ENCODE measurements at regions not wholly inside any gene's neighbourhood (a gene's known extent, or its start where the extent isn't known, plus 50 kb on each side); places are given as distances from the start of the nearest gene placed in this dataset.

DNA sequence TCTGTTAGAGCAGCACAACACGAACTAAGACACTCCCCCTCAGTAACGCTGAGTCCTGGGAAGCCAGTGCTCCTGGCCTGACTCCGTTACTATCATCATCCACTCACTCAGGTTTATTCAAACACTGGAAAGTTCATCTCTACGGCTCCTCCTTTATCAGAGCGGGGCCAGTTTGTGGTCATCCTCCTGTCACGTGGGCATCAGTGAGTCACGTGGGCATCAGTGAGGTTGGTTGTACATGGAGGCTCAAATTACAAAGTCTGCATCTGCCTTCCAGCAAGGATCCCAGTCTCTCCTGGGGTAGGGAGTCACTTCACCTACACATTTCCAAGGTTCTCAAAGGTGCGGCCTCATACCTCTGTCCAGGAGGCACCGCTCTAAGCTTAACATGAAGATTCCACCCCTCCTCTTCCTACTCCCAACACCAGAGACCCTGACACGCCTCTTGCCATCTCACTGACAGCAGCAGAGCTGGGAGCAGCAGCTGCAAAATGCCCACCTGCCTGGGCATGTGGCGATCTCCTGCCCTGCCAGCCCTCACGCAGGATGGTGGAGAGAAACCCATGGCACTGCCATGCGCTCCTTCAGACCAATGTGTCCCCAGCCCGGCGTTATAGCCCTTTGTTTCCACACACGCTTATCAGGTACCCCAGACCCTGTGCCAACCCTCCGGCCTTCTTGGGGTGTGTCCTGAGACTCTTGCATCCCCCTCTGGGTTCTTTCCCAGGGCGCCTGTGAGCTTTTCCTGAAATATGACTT lies 99.2 kb upstream of the PTPRM start:
- DNase-seq = peak; percentile 61
- no peaks in the 10 kb centered on the region for H3K79me2 ChIP-seq (ENCODE audit: low read length)
- H3K9me3 ChIP-seq (ENCODE audit: low read length) = no peaks in the 10 kb centered on the region
- H3K27me3 ChIP-seq (ENCODE audit: low read length) = peaks cover 21% of the 10 kb centered on the region
- no peaks in the 10 kb centered on the region for H3K36me3 ChIP-seq (ENCODE audit: low read depth, low read length)
- H3K27ac ChIP-seq (ENCODE audit: low read length) = no peak overlapping the region
- TF ChIP-seq EZH2 (IDR thresholded peaks at IDR 0.05; ENCODE audit: low read length, unreplicated experiment) = no peak
- TF ChIP-seq, protein P1, sequence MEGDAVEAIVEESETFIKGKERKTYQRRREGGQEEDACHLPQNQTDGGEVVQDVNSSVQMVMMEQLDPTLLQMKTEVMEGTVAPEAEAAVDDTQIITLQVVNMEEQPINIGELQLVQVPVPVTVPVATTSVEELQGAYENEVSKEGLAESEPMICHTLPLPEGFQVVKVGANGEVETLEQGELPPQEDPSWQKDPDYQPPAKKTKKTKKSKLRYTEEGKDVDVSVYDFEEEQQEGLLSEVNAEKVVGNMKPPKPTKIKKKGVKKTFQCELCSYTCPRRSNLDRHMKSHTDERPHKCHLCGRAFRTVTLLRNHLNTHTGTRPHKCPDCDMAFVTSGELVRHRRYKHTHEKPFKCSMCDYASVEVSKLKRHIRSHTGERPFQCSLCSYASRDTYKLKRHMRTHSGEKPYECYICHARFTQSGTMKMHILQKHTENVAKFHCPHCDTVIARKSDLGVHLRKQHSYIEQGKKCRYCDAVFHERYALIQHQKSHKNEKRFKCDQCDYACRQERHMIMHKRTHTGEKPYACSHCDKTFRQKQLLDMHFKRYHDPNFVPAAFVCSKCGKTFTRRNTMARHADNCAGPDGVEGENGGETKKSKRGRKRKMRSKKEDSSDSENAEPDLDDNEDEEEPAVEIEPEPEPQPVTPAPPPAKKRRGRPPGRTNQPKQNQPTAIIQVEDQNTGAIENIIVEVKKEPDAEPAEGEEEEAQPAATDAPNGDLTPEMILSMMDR (conservative IDR thresholded peaks at IDR 0.05; ENCODE audit: low read depth, low read length) = no peak
- TF ChIP-seq EZH2phosphoT487 (IDR thresholded peaks at IDR 0.05; ENCODE audit: borderline replicate concordance, low read length) = no peak
- no TSS peak for BruUV-seq (replicated peaks)
- H3K9me2 ChIP-seq (replicated peaks; ENCODE audit: low read length) = no peaks in the 10 kb centered on the region
- H3K4me2 ChIP-seq (ENCODE audit: low read length) = no peak overlapping the region
- H4K20me1 ChIP-seq (ENCODE audit: low read length) = no peaks in the 10 kb centered on the region
- no peaks in the 10 kb centered on the region for H3F3A ChIP-seq (ENCODE audit: low read length, unreplicated experiment)
- no peaks in the 10 kb centered on the region for H3K4me1 ChIP-seq (ENCODE audit: insufficient read depth, low read length)
- POLR2A ChIA-PET (ENCODE audit: unreplicated experiment) = no interaction called here
- CTCF ChIA-PET = no interaction called here
- no peak overlapping the region for H3K4me3 ChIP-seq (ENCODE audit: low read length)
- no peak overlapping the region for H3K9ac ChIP-seq (ENCODE audit: low read length)
- peak; percentile 50; the same call in 1 of the 2 replicates for ATAC-seq
- intact Hi-C loops (cut with micrococcal nuclease) = no loop called here
- peak overlapping the region; percentile 36; the same call in 1 of the 2 replicates for H2AFZ ChIP-seq (ENCODE audit: low read length)

DNA sequence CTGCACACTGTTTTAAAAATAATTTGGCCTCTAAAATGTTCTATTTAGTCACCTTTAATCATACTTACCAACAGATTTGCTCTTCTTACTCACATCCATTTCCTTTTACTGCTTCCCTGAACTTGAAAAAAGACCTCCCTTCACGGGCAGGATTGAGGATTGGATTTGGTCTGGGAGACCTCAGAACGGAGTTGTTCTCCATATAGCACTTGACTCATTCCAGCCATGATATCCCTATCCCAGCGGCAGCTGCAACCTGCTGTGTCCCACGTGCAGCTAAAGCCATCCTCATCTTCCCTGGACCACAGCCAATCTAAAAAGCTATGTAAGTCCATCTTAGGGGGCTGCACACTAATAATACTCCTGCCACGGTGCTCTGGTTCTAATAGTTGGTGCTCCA lies 97.0 kb upstream of the PTPRM start:
- POLR2A ChIA-PET (ENCODE audit: unreplicated experiment) = no interaction called here
- peak; percentile 8 for DNase-seq
- no peak overlapping the region for H3K4me3 ChIP-seq (ENCODE audit: low read length)

DNA sequence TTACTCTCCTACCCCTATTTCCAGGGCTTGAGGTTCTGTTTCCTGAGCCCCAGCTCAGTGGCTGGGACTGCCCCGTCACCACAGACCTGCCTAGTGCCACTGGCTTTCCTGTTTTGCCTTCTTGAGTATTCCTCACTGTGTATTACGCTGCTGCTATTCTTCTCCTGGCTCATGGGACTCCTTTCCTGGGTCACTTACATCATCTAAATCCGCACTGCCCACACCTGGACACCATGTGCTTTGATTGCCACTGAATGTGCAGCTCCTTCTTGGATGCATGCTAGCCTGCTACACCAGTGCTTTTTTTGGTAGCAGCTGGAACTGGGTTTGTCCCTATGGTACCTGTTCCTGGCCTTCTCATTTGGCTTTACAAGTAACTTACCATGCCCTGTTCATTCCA lies 96.6 kb upstream of the PTPRM start:
- TF ChIP-seq, protein P1 (conservative IDR thresholded peaks at IDR 0.05; ENCODE audit: low read depth, low read length) = no peak
- TF ChIP-seq EZH2phosphoT487 (IDR thresholded peaks at IDR 0.05; ENCODE audit: borderline replicate concordance, low read length) = no peak
- TF ChIP-seq EZH2 (IDR thresholded peaks at IDR 0.05; ENCODE audit: low read length, unreplicated experiment) = no peak
- H3K9me3 ChIP-seq (ENCODE audit: low read length) = no peaks in the 10 kb centered on the region
- peaks cover 27% of the 10 kb centered on the region for H3K27me3 ChIP-seq (ENCODE audit: low read length)
- no peak overlapping the region for H3K9ac ChIP-seq (ENCODE audit: low read length)
- intact Hi-C loops (cut with micrococcal nuclease) = no loop called here
- no peaks in the 10 kb centered on the region for H3K4me1 ChIP-seq (ENCODE audit: insufficient read depth, low read length)
- no peak overlapping the region for H2AFZ ChIP-seq (ENCODE audit: low read length)
- BruUV-seq (replicated peaks) = no TSS peak
- no peaks in the 10 kb centered on the region for H4K20me1 ChIP-seq (ENCODE audit: low read length)
- no peaks in the 10 kb centered on the region for H3K9me2 ChIP-seq (replicated peaks; ENCODE audit: low read length)
- H3K36me3 ChIP-seq (ENCODE audit: low read depth, low read length) = no peaks in the 10 kb centered on the region
- no peaks in the 10 kb centered on the region for H3F3A ChIP-seq (ENCODE audit: low read length, unreplicated experiment)
- CTCF ChIA-PET = no interaction called here
- POLR2A ChIA-PET (ENCODE audit: unreplicated experiment) = no interaction called here
- no peaks in the 10 kb centered on the region for H3K79me2 ChIP-seq (ENCODE audit: low read length)
- DNase-seq = no peak
- H3K4me2 ChIP-seq (ENCODE audit: low read length) = no peak overlapping the region
- no peak for ATAC-seq
- H3K4me3 ChIP-seq (ENCODE audit: low read length) = no peak overlapping the region
- no peak overlapping the region for H3K27ac ChIP-seq (ENCODE audit: low read length)

More for the DNA sequence above, 97.0 kb upstream of the PTPRM start:
- Histone ChIP-seq H3K9me2 (replicated peaks; ENCODE audit: low read length) (no peaks in the 10 kb centered on the region), H4K20me1 (ENCODE audit: low read length) (no peaks in the 10 kb centered on the region), H3K4me1 (ENCODE audit: insufficient read depth, low read length) (no peaks in the 10 kb centered on the region), H3K9ac (ENCODE audit: low read length) (no peak overlapping the region), H3K27me3 (ENCODE audit: low read length) (peaks cover 27% of the 10 kb centered on the region), H3F3A (ENCODE audit: low read length, unreplicated experiment) (no peaks in the 10 kb centered on the region), H3K36me3 (ENCODE audit: low read depth, low read length) (no peaks in the 10 kb centered on the region), H2AFZ (ENCODE audit: low read length) (no peak overlapping the region), H3K27ac (ENCODE audit: low read length) (no peak overlapping the region), H3K79me2 (ENCODE audit: low read length) (no peaks in the 10 kb centered on the region), H3K4me2 (ENCODE audit: low read length) (no peak overlapping the region), H3K9me3 (ENCODE audit: low read length) (no peaks in the 10 kb centered on the region)
- BruUV-seq (replicated peaks) = no TSS peak
- TF ChIP-seq EZH2 (IDR thresholded peaks at IDR 0.05; ENCODE audit: low read length, unreplicated experiment) = no peak
- TF ChIP-seq, protein P1 (conservative IDR thresholded peaks at IDR 0.05; ENCODE audit: low read depth, low read length) = no peak
- TF ChIP-seq EZH2phosphoT487 (IDR thresholded peaks at IDR 0.05; ENCODE audit: borderline replicate concordance, low read length) = no peak
- CTCF ChIA-PET = no interaction called here
- no peak for ATAC-seq
- intact Hi-C loops (cut with micrococcal nuclease) = no loop called here
